Panc1 (cell line): ENCODE measurements at regions not wholly inside any gene's neighbourhood (a gene's known extent, or its start where the extent isn't known, plus 50 kb on each side); places are given as distances from the start of the nearest gene placed in this dataset.

ENCODE experiments used
- ATAC-seq: fragments of 200-7000 bp; cut with Tn5 transposase; 2 replicates; pipeline ENCODE4 v1.9.1; 2020; ENCODE audit warnings: mild to moderate bottlenecking, moderate library complexity
- BruUV-seq: library from RNA; stranded (reverse); fragments of 400-500 nt; replicated peaks from 2 replicates; lab custom pipeline; 2021; lab: Mats Ljungman, UMichigan
- CTCF ChIA-PET: fragments of 300-600 bp; sonication (Branson Sonifier 250); formaldehyde crosslinking; loops from one replicate; lab custom pipeline; 2022; ENCODE audit warnings: antibody characterized with exemption; lab: Charles Lee
- POLR2A ChIA-PET: fragments of 300-600 bp; sonication (Branson Sonifier 250); formaldehyde crosslinking; loops from one replicate; lab custom pipeline; 2022; ENCODE audit warnings: antibody characterized with exemption; lab: Charles Lee
- DNase-seq: peaks from one replicate; pipeline ENCODE4 v3.0.0-alpha.2; 2010; ENCODE audit warnings: low read depth, low spot score
- H3K27ac ChIP-seq: 2 replicates; pipeline ENCODE4 v1.5.1; 2011; ENCODE audit warnings: mild to moderate bottlenecking, low read length, inconsistent platforms
- H3K27me3 ChIP-seq: fragments of 200-500 bp; sonication (Bioruptor generic); 2 replicates; pipeline ENCODE4 v1.6.0; 2014; ENCODE audit warnings: low read length, inconsistent platforms; ENCODE audit not compliant: control insufficient read depth, insufficient read depth
- H3K36me3 ChIP-seq: fragments of 200-500 bp; sonication (Bioruptor generic); 2 replicates; pipeline ENCODE4 v1.5.1; 2014; ENCODE audit warnings: inconsistent platforms, mild to moderate bottlenecking, low read length, moderate library complexity; ENCODE audit not compliant: control insufficient read depth, insufficient read depth
- H3K4me1 ChIP-seq: 2 replicates; pipeline ENCODE4 v1.5.1; 2011; ENCODE audit warnings: inconsistent platforms, mild to moderate bottlenecking, low read length, moderate library complexity; ENCODE audit not compliant: control insufficient read depth, insufficient read depth
- H3K4me3 ChIP-seq, 2 experiments: 2 replicates each; pipeline ENCODE4 v1.5.1; 2011 to 2012; ENCODE audit warnings: low read depth in 2 of 2, low read length in 2 of 2, mild to moderate bottlenecking in 2 of 2, inconsistent platforms in 1 of 2, moderate library complexity in 1 of 2
- H3K9me3 ChIP-seq: fragments of 200-500 bp; sonication (Bioruptor generic); 2 replicates; pipeline ENCODE4 v1.5.1; 2014; ENCODE audit warnings: low read depth, mild to moderate bottlenecking, inconsistent platforms, low read length, moderate library complexity; ENCODE audit not compliant: control insufficient read depth, insufficient read depth
- POLR2AphosphoS5 ChIP-seq: IDR thresholded peaks from 2 replicates; pipeline ENCODE4 v1.6.1; 2012; ENCODE audit warnings: mild to moderate bottlenecking, low read depth, low read length, moderate library complexity
- SIN3A ChIP-seq: IDR thresholded peaks from 2 replicates; pipeline ENCODE4 v1.6.1; 2012; ENCODE audit warnings: low read depth, mild to moderate bottlenecking, low read length, moderate library complexity, borderline replicate concordance; ENCODE audit not compliant: insufficient read depth
- TCF7L2 ChIP-seq: IDR thresholded peaks from 2 replicates; pipeline ENCODE4 v1.6.1; 2011; ENCODE audit warnings: mild to moderate bottlenecking, low read depth, low read length, inconsistent platforms
- in situ Hi-C: cut with HindIII; loops from 2 replicates; pipeline ENCODE4 v1.10.0; 2016; ENCODE audit warnings: low sequenced_read_pairs, low pct_unique_long_range_greater_than_20kb
- intact Hi-C: fragments of 100-400 bp; cut with micrococcal nuclease; formaldehyde crosslinking; loops from one replicate; pipeline ENCODE4 v1.10.0; 2022; ENCODE audit not compliant: unreplicated experiment
- TF ChIP-seq, protein P1 (sequence below), 2 experiments: IDR thresholded peaks; 2 replicates each; pipeline ENCODE4 v1.6.1; 2011 to 2012; ENCODE audit warnings: low read depth in 2 of 2, control low read depth in 1 of 2, low read length in 1 of 2, mild to moderate bottlenecking in 1 of 2, moderate library complexity in 1 of 2; ENCODE audit not compliant: insufficient read depth in 1 of 2
- TF ChIP-seq, protein P2 (sequence below): fragments of 450-650 bp; IDR thresholded peaks from 2 replicates; pipeline ENCODE4 v1.5.1; 2017; ENCODE audit warnings: mild to moderate bottlenecking

DNA sequence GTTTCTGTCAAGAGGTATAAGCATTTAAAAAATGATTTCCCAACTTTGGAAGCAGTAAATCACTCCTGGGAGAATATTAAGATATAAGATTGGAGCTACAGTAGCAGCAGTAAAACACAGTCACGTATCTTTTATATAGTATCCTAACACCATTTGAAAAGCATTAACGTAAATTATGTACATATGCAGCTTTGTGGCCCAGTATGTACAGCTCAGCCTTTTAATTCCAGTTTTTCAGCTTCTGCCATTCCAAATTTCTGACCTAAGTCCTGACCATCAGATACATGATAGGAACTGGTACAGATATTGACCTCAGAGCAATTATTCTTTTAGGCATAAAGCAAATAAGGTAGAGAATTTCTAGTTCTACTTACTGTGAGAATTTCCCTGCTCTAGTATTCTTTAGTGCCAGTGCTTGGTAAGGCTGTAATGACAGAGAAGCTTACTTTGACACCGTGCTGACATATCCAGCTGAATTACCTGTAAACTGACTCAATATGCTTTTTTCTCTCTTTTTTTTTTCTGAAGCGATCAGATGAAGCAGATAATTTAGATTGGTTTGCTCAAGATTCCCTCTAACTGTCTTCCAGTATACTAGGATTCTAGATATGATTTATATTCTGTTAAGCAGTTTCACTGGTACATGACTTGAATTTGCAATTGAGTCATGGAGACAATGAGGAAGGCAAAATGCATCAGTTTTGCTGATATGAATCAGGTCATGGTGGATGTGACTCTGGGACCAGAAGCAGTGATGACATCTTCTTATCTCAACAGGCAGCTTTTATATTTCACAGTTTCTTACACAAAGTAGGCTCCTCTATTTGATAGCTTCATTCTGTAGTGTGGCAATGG lies 703.6 kb downstream of the SLITRK6 start:
- Histone ChIP-seq H3K27ac (no peak overlapping the region), H3K4me3 (no peak overlapping the region), H3K9me3 (no peaks in the 10 kb centered on the region), H3K36me3 (no peaks in the 10 kb centered on the region), H3K27me3 (no peaks in the 10 kb centered on the region), H3K4me1 (no peaks in the 10 kb centered on the region)
- in situ Hi-C loops (no loop called here), intact Hi-C loops (no loop called here)
- TF ChIP-seq POLR2AphosphoS5 = no peak
- TF ChIP-seq, protein P1, sequence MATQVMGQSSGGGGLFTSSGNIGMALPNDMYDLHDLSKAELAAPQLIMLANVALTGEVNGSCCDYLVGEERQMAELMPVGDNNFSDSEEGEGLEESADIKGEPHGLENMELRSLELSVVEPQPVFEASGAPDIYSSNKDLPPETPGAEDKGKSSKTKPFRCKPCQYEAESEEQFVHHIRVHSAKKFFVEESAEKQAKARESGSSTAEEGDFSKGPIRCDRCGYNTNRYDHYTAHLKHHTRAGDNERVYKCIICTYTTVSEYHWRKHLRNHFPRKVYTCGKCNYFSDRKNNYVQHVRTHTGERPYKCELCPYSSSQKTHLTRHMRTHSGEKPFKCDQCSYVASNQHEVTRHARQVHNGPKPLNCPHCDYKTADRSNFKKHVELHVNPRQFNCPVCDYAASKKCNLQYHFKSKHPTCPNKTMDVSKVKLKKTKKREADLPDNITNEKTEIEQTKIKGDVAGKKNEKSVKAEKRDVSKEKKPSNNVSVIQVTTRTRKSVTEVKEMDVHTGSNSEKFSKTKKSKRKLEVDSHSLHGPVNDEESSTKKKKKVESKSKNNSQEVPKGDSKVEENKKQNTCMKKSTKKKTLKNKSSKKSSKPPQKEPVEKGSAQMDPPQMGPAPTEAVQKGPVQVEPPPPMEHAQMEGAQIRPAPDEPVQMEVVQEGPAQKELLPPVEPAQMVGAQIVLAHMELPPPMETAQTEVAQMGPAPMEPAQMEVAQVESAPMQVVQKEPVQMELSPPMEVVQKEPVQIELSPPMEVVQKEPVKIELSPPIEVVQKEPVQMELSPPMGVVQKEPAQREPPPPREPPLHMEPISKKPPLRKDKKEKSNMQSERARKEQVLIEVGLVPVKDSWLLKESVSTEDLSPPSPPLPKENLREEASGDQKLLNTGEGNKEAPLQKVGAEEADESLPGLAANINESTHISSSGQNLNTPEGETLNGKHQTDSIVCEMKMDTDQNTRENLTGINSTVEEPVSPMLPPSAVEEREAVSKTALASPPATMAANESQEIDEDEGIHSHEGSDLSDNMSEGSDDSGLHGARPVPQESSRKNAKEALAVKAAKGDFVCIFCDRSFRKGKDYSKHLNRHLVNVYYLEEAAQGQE (IDR thresholded peaks at IDR 0.05; ENCODE audit: insufficient read depth in 1 of 2, low read depth in 2 of 2, low read length in 1 of 2) = no peak
- TF ChIP-seq TCF7L2 = no peak
- TF ChIP-seq, protein P2, sequence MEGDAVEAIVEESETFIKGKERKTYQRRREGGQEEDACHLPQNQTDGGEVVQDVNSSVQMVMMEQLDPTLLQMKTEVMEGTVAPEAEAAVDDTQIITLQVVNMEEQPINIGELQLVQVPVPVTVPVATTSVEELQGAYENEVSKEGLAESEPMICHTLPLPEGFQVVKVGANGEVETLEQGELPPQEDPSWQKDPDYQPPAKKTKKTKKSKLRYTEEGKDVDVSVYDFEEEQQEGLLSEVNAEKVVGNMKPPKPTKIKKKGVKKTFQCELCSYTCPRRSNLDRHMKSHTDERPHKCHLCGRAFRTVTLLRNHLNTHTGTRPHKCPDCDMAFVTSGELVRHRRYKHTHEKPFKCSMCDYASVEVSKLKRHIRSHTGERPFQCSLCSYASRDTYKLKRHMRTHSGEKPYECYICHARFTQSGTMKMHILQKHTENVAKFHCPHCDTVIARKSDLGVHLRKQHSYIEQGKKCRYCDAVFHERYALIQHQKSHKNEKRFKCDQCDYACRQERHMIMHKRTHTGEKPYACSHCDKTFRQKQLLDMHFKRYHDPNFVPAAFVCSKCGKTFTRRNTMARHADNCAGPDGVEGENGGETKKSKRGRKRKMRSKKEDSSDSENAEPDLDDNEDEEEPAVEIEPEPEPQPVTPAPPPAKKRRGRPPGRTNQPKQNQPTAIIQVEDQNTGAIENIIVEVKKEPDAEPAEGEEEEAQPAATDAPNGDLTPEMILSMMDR = no peak
- TF ChIP-seq SIN3A = no peak
- ChIA-PET POLR2A (no interaction called here), CTCF (no interaction called here)
- ATAC-seq = no peak
- BruUV-seq = no TSS peak
- no peak for DNase-seq

DNA sequence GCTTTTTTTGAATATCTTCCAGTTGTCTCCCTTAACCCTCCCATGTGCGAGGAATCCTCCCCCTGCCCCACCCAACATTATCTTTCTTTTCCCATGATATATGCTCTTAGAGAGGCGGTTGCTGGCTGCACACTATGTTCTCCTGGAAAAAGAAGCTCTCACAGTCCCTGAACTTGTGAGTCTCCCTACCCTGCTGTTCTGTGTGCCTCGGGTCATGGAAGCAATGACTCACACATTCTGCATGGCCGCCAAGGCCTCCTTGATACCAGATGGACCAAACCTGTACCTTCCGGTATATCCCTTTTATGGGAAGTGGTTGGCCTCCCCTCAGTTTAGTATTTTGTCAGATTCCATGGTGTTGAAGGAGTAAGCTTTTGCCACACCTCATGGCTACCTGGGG lies 705.4 kb downstream of the SLITRK6 start:
- intact Hi-C loops (no loop called here), in situ Hi-C loops (no loop called here)
- Histone ChIP-seq H3K27me3 (no peaks in the 10 kb centered on the region), H3K9me3 (no peaks in the 10 kb centered on the region), H3K4me1 (no peaks in the 10 kb centered on the region), H3K36me3 (no peaks in the 10 kb centered on the region), H3K4me3 (no peak overlapping the region), H3K27ac (no peak overlapping the region)
- TF ChIP-seq, protein P1 (IDR thresholded peaks at IDR 0.05; ENCODE audit: insufficient read depth in 1 of 2, low read depth in 2 of 2, low read length in 1 of 2) = no peak
- TF ChIP-seq POLR2AphosphoS5 (no peak), SIN3A (no peak), TCF7L2 (no peak)
- TF ChIP-seq, protein P2 = no peak
- ATAC-seq = no peak
- POLR2A ChIA-PET = no interaction called here
- CTCF ChIA-PET = no interaction called here
- no TSS peak for BruUV-seq
- DNase-seq = no peak
